AG04450 (cell line): ENCODE measurements at regions not wholly inside any gene's neighbourhood (a gene's known extent, or its start where the extent isn't known, plus 50 kb on each side); places are given as distances from the start of the nearest gene placed in this dataset.

ENCODE experiments used
- CTCF ChIA-PET: fragments of 300-600, 350-600 bp; formaldehyde crosslinking; extraction: SDS; loops from one replicate; lab custom pipeline; 2022; ENCODE audit warnings: antibody characterized with exemption, inconsistent platforms; lab: Charles Lee
- POLR2A ChIA-PET: fragments of 350-600 bp; formaldehyde crosslinking; extraction: SDS; loops from one replicate; lab custom pipeline; 2021; ENCODE audit warnings: antibody characterized with exemption, inconsistent platforms; lab: Yijun Ruan, JAX
- DNase-seq: peaks from one replicate; pipeline ENCODE4 v3.0.0-alpha.2; 2011; ENCODE audit warnings: low read depth, low spot score
- H3K27ac ChIP-seq: one replicate; pipeline ENCODE4 v1.5.1; 2012; ENCODE audit warnings: low read depth, low read length, control low read depth
- H3K27me3 ChIP-seq: one replicate; pipeline ENCODE4 v1.6.0; 2012; ENCODE audit warnings: low read length; ENCODE audit not compliant: control insufficient read depth, insufficient read depth
- H3K4me3 ChIP-seq: 2 replicates; pipeline ENCODE4 v1.5.1; 2011; ENCODE audit warnings: mild to moderate bottlenecking, low read depth, low read length, control low read depth
- H3K9me3 ChIP-seq: 2 replicates; pipeline ENCODE4 v1.5.1; 2012; ENCODE audit warnings: low read length; ENCODE audit not compliant: control insufficient read depth, insufficient read depth
- TF ChIP-seq, protein P1 (sequence below): IDR thresholded peaks from 2 replicates; pipeline ENCODE4 v1.5.1; 2011; ENCODE audit warnings: low read depth, low read length, control low read depth, inconsistent platforms

DNA sequence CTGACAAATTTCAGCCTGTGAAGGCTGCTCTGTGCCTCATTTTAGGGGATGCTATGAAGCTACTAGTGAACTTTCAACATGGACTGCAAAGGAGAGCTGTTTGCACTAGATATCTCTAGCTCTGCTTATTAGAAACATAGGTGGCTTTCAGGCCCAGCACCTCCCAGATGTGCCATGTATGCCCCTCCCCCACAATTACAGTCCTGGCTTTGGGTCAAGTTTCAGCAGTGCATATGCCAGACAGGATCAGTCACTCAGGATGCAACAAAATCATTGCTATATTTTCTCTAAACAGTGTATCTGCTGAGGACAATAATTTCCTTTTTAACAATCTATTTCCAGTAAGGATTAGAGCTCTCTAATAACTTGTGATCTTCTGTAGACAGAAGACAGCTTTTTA lies 178.8 kb upstream of the STAC start:
- Histone ChIP-seq H3K27ac (no peak overlapping the region), H3K27me3 (no peaks in the 10 kb centered on the region), H3K4me3 (no peak overlapping the region), H3K9me3 (no peaks in the 10 kb centered on the region)
- ChIA-PET POLR2A (no interaction called here), CTCF (no interaction called here)
- TF ChIP-seq, protein P1, sequence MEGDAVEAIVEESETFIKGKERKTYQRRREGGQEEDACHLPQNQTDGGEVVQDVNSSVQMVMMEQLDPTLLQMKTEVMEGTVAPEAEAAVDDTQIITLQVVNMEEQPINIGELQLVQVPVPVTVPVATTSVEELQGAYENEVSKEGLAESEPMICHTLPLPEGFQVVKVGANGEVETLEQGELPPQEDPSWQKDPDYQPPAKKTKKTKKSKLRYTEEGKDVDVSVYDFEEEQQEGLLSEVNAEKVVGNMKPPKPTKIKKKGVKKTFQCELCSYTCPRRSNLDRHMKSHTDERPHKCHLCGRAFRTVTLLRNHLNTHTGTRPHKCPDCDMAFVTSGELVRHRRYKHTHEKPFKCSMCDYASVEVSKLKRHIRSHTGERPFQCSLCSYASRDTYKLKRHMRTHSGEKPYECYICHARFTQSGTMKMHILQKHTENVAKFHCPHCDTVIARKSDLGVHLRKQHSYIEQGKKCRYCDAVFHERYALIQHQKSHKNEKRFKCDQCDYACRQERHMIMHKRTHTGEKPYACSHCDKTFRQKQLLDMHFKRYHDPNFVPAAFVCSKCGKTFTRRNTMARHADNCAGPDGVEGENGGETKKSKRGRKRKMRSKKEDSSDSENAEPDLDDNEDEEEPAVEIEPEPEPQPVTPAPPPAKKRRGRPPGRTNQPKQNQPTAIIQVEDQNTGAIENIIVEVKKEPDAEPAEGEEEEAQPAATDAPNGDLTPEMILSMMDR = no peak
- DNase-seq = no peak

DNA sequence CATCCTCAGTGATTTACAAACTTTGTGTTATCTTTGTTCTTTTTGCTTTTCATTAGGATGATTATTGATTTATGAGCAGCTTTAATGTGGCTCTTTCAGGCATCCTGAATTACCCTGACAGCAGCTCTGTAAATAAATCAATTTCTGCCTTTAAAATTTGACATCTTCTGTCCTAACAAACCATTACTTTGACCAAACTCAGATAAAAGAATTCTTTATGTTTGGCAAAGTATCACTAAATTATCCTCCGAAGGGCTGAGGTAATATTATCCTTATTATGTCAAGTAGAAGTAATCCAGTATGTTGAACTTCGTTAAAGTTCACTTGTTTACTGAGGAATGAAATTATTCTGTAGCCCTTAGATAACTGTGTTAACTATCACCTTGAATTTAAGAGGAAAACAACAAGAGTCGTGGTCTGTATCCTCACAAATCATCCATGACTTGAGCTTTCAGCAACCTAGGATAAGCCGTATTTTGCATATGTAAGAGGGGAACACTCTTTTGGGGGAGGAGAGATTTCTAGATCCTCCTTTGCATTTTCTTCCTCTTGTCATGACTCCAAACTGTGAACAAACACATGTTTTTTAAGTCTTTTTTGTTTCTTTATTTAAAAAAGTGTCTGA lies 173.2 kb upstream of the STAC start:
- CTCF ChIA-PET = no interaction called here
- Histone ChIP-seq H3K4me3 (no peak overlapping the region), H3K27ac (no peak overlapping the region), H3K27me3 (no peaks in the 10 kb centered on the region), H3K9me3 (no peaks in the 10 kb centered on the region; the same call in 1 of the 2 replicates)
- TF ChIP-seq, protein P1 = no peak
- DNase-seq = no peak
- POLR2A ChIA-PET = no interaction called here

DNA sequence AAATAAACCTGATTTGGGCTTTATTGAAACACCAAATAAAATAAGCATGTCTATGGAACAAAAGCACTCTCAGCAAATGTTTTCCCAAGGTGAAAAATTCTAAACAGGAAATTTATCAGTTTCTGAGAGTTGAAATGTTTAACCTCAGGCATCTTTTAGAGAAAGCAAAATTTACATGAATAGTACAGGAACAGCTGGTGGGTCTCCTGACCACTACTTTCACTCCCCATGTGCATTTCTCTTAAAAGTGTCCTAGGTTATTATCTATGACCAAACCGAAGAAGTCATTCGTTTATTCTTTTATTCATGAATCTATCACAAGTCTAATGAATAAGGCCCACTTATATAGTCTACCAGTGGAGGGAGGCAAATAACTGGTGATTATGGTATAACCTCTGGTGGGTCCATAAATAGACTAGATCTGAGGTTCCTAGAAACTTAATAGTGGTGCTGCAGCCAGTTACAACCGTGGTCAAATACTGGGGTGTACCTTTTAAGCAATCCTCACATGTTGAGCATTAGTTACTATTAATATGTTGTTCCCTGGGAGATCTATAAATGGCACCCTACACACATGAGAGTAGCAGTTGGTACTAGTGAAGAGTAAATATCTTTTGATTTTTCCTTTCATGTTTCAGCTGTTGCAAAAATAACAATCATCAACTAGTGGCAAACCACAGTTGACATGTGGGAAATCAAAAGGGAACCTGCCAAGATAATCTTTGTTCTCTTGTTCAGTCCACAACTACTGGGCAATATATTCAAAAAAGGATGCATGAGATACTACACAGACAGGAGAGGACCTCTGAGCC lies 169.3 kb upstream of the STAC start:
- Histone ChIP-seq H3K27ac (no peak overlapping the region), H3K4me3 (no peak overlapping the region), H3K27me3 (no peaks in the 10 kb centered on the region), H3K9me3 (no peaks in the 10 kb centered on the region; the same call in 1 of the 2 replicates)
- TF ChIP-seq, protein P1 = no peak
- no peak for DNase-seq
- ChIA-PET POLR2A (no interaction called here), CTCF (no interaction called here)

DNA sequence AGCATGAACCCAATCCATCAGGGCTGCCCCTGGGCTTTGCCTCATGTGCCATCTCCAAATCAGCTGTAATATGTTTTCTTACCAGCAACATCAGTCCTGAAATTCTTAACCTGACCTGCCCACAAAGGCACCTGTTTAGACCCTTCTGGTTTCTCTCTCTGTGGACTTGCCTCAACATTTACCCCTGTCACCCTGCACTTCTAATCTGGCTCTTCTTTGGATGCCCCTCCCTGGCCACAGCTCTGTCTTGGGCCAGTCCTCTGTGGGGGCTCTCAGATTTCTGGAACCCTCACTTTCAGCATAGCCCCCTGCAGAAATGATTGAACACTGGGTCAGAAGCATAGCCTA lies 168.7 kb upstream of the STAC start:
- Histone ChIP-seq H3K27ac (no peak overlapping the region), H3K9me3 (no peaks in the 10 kb centered on the region; the same call in 1 of the 2 replicates), H3K27me3 (no peaks in the 10 kb centered on the region), H3K4me3 (no peak overlapping the region)
- ChIA-PET POLR2A (no interaction called here), CTCF (no interaction called here)
- DNase-seq = no peak
- TF ChIP-seq, protein P1 = no peak

DNA sequence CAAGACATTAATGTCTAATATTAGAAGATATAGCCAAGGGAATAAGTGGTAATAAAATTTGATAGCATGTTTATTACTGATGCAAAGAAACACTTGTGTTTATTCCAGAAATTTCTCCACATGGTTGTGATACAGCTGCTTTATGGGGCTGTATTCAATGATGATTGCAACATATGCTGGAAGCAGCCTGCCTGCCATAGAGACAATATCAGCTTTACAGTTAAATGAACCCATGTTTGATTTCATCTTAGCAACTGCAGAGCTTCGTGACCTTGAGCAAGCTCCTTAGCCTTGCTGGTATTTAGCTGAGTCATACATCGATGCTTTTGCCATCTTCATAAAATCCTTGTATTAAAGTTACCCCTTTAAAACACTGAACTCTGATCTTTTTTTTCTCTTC lies 168.1 kb upstream of the STAC start:
- DNase-seq = no peak
- Histone ChIP-seq H3K4me3 (no peak overlapping the region), H3K27ac (no peak overlapping the region), H3K9me3 (no peaks in the 10 kb centered on the region; the same call in 1 of the 2 replicates), H3K27me3 (no peaks in the 10 kb centered on the region)
- TF ChIP-seq, protein P1 = no peak
- ChIA-PET CTCF (no interaction called here), POLR2A (no interaction called here)
